ENCODE measurements at regions not wholly inside any gene's neighbourhood (a gene's known extent, or its start where the extent isn't known, plus 50 kb on each side); places are given as distances from the start of the nearest gene placed in this dataset.

DNA sequence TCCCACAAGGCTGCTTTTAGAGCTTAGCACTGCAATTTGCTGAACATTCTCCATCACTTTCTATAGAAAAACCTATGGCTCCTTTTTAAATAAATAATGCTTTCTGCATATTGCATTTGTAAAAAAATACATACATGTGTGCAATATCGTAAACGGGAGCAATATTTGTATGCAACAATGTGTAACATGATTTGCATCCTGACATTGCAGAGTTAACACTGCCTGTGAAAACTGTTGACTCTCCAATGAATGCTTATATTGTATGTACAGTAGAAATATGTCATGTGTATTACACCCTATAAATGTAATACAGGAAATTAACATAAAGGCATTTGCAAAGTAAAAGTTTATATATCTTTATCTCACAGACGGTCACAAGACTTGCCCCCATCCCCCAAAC is 135.0 kb upstream of the PIEZO2 start:
- BruUV-seq (replicated peaks), result no TSS peak
- DNase-seq (ENCODE audit: extremely low read depth in 1 of 4, low spot score in 3 of 4) (no peak), ATAC-seq (no peak), FAIRE-seq (no peak)
- Histone ChIP-seq H4K20me1 (replicated peaks; ENCODE audit: control insufficient read depth, insufficient read depth, low read length) (no peaks in the 10 kb centered on the region), H3K4me1 (replicated peaks in 1 of 2; ENCODE audit: control insufficient read depth in 2 of 2, insufficient read depth in 2 of 2, low read length in 2 of 2) (no peaks in the 10 kb centered on the region), H3K4me3 (no peak overlapping the region), H3K9me1 (ENCODE audit: control insufficient read depth, insufficient read depth, low read length) (no peaks in the 10 kb centered on the region), H3K9me3 (replicated peaks; ENCODE audit: control insufficient read depth, insufficient read depth, low read depth, low read length) (no peaks in the 10 kb centered on the region), H3K27ac (ENCODE audit: extremely low read depth, low read depth, low read length) (no peak overlapping the region), H3K79me2 (ENCODE audit: control insufficient read depth, insufficient read depth, low read length) (no peaks in the 10 kb centered on the region), H3K9ac (ENCODE audit: insufficient read depth in 1 of 2, low read depth in 2 of 2, low read length in 2 of 2) (no peak overlapping the region), H2AFZ (ENCODE audit: low read depth, low read length) (no peak overlapping the region), H3K27me3 (ENCODE audit: control insufficient read depth in 2 of 2, insufficient read depth in 2 of 2, low read length in 2 of 2) (no peaks in the 10 kb centered on the region), H3K36me3 (ENCODE audit: control insufficient read depth, insufficient read depth, low read length) (no peaks in the 10 kb centered on the region), H3K4me2 (ENCODE audit: insufficient read depth, low read length) (no peak overlapping the region)
- ChIA-PET POLR2A (interaction anchor here (0.6 kb wide), 1 partner anchor 9 kb away, joined by 3 read pairs; no protein-coding TSS in a partner anchor), CTCF (ENCODE audit: low intra/inter-chr PET ratio) (no interaction called here)
- TF ChIP-seq ATF1 (CRISPR knock-in tag; IDR thresholded peaks at IDR 0.05) (no peak), ATF1 (tag; IDR thresholded peaks at IDR 0.05) (no peak), CSDE1 (IDR thresholded peaks at IDR 0.05) (no peak), TSC22D4 (tag; IDR thresholded peaks at IDR 0.05) (no peak), COPS2 (conservative IDR thresholded peaks at IDR 0.05) (no peak), ZNF134 (CRISPR knock-in tag; conservative IDR thresholded peaks at IDR 0.05) (no peak), HDAC6 (IDR thresholded peaks at IDR 0.05; ENCODE audit: low read depth, low read length) (no peak), E2F3 (CRISPR knock-in tag; IDR thresholded peaks at IDR 0.05) (no peak), CEBPG (CRISPR knock-in tag; IDR thresholded peaks at IDR 0.05) (no peak), CEBPG (tag; conservative IDR thresholded peaks at IDR 0.05 in 1 of 2, IDR thresholded peaks at IDR 0.05 in 1 of 2) (no peak), NR1H2 (CRISPR knock-in tag; IDR thresholded peaks at IDR 0.05) (no peak)
- TF ChIP-seq, protein P1, sequence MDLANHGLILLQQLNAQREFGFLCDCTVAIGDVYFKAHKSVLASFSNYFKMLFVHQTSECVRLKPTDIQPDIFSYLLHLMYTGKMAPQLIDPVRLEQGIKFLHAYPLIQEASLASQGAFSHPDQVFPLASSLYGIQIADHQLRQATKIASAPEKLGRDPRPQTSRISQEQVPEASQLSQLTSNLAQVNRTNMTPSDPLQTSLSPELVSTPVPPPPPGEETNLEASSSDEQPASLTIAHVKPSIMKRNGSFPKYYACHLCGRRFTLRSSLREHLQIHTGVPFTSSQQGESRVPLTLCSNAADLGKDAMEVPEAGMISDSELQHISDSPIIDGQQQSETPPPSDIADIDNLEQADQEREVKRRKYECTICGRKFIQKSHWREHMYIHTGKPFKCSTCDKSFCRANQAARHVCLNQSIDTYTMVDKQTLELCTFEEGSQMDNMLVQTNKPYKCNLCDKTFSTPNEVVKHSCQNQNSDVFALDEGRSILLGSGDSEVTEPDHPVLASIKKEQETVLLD (IDR thresholded peaks at IDR 0.05), result no peak
- TF ChIP-seq, protein P2, sequence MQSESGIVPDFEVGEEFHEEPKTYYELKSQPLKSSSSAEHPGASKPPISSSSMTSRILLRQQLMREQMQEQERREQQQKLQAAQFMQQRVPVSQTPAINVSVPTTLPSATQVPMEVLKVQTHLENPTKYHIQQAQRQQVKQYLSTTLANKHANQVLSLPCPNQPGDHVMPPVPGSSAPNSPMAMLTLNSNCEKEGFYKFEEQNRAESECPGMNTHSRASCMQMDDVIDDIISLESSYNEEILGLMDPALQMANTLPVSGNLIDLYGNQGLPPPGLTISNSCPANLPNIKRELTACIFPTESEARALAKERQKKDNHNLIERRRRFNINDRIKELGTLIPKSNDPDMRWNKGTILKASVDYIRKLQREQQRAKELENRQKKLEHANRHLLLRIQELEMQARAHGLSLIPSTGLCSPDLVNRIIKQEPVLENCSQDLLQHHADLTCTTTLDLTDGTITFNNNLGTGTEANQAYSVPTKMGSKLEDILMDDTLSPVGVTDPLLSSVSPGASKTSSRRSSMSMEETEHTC (IDR thresholded peaks at IDR 0.05), result no peak
- intact Hi-C loops (cut with micrococcal nuclease) (no loop called here), in situ Hi-C loops (cut with MboI) (no loop called here)
- WGBS (ENCODE audit: insufficient coverage, low coverage, missing lambda C conversion rate), result 0% methylated on average over 3 of the region's 3 CpGs

Data from K562 (cell line).